Mammary epithelial cell (primary cell): ENCODE measurements at regions not wholly inside any gene's neighbourhood (a gene's known extent, or its start where the extent isn't known, plus 50 kb on each side); places are given as distances from the start of the nearest gene placed in this dataset.

ENCODE experiments used
- CTCF ChIP-seq, 2 donors: IDR thresholded peaks in 1 of 2; conservative IDR thresholded peaks in 1 of 2; 2 replicates each; pipeline ENCODE4 v1.5.1; 2011 to 2012; ENCODE audit warnings: inconsistent platforms in 2 of 2, low read length in 2 of 2, mild to moderate bottlenecking in 2 of 2, control low read depth in 1 of 2, low read depth in 1 of 2; ENCODE audit not compliant: insufficient read depth in 1 of 2; ENCODE audit errors: extremely low read depth in 1 of 2
- EZH2 ChIP-seq: IDR thresholded peaks from 2 replicates; pipeline ENCODE4 v1.6.1; 2012; ENCODE audit warnings: low read length, inconsistent platforms, borderline replicate concordance

- TF ChIP-seq CTCF (conservative IDR thresholded peaks at IDR 0.05 in 1 of 2, IDR thresholded peaks at IDR 0.05 in 1 of 2; ENCODE audit: extremely low read depth in 1 of 2, insufficient read depth in 1 of 2, low read depth in 1 of 2, low read length in 2 of 2), result no peak
- TF ChIP-seq EZH2, result no peak
These were observed 183.9 kb downstream of the ETNK1 start for GRCh38 chr12:22808860-22809259.
